HG02798 (cell line): ENCODE measurements at regions not wholly inside any gene's neighbourhood (a gene's known extent, or its start where the extent isn't known, plus 50 kb on each side); places are given as distances from the start of the nearest gene placed in this dataset.
A peak's percentile ranks its signal among the peaks of the same experiment; 100 is the strongest.
"Not testable (repeated sequence)": the region's sequence is repeated elsewhere in the genome, so short reads cannot be mapped to it uniquely, and the experiment has no call there.

ENCODE experiments used
- ATAC-seq: cut with Tn5 transposase; IDR thresholded peaks from one replicate; pipeline ENCODE4 v1.9.1; 2021; ENCODE audit warnings: mild to moderate bottlenecking; ENCODE audit not compliant: unreplicated experiment, poor library complexity

DNA sequence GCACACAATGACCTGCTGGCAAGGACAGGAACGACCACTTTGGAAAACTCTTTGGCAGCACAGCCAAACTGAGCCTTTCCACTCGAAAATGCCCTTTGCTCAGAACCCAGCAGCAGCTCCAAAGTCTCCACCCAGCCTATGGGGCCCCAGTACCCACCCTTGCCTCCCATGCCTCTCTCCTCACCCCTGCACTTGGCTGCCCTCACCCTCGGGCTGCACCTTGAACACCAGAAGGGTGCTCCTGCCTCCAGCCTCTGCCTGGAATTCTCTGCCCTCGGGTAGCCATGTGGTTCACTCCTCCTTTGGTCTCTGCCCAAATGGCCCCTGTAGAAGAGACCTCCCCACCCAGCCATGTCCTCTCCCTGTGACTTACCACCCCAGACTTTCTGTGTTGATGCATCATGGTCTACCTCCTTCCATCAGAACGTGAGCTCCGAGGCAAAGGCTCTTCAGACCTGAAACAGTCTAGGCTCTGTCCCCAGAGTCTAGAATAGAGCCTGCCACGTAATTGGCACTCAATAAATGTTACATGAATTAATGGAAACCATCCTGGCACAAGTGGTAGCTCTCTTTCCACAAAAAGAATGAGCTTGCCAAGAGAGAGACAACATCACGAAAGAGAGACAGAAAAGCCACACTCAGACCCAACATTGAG, 68.5 kb upstream of the METTL9 start:
- ATAC-seq: not testable (repeated sequence)

DNA sequence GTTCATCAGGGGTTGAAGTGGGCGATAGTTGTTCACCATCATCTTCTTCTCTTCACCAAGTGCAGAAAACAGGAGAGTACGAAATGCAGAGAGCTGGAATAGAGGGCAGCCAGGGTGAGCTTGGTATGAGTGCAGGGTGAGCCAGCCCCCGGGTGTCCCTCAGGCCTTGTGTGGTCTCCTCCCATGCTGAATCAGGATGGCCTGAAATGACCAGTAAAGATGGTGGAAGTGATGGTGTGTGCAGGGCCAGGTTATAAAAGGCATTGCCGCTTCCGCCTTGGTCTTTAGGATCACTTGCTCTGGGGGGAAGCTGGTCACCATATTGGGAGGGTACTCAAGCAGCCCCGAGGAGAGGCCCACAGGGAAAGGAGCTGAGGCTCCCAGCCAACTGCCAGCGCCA, 66.4 kb upstream of the METTL9 start:
- not testable (repeated sequence) for ATAC-seq

DNA sequence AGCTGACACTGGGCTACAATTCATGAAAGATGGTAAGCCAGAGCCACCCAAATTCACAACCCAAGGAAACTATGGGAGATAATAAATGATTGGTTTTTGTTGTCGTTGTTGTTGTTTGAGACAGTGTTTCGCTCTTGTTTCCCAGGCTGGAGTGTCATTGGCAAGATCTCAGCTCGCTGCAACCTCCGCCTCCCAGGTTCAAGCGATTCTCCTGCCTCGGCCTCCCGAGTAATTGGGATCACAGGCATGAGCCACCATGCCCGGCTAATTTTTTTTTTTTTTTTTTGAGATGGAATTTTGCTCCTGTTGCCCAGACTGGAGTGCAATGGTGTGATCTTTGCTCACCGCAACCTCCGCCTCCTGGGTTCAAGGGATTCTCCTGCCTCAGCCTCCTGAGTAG, 65.9 kb upstream of the METTL9 start:
- not testable (repeated sequence) for ATAC-seq

DNA sequence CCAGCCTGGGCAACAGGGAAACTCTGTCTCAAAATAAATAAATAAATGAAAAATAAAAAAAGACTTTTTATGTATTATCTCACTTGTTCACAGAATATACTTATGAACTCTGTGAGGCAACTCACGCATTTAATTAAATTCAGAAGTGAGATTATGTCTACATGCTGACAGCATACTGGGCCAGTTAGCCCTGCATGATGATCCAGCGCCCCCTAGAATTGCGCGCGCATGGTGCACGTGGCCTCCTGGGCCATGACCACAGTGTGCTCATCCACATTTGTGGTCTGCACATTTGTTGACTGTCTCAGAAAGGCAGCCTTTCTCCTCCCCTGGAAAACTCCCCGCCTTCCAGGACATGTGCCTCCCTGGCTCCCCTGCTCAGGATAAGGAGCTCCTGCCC, 64.8 kb upstream of the METTL9 start:
- not testable (repeated sequence) for ATAC-seq

DNA sequence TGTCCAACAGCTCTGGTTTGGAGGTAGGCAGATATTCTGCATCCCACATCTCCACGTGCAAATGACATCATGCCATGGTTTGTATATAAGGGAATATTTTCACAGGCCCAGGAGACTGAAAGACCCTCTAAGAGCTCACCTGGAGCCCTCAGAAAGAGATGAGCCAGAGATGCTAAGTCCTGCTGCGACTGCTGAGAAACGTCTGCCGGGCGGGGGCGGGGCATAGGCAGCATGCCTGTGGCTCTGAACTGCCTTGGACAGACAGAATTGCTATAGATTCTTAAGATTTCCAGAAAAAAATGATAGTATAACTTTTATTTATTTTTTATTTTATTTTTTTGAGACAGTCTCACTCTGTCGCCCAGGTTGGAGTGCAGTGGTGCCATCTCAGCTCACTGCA, 64.2 kb upstream of the METTL9 start:
- ATAC-seq: not testable (repeated sequence)

DNA sequence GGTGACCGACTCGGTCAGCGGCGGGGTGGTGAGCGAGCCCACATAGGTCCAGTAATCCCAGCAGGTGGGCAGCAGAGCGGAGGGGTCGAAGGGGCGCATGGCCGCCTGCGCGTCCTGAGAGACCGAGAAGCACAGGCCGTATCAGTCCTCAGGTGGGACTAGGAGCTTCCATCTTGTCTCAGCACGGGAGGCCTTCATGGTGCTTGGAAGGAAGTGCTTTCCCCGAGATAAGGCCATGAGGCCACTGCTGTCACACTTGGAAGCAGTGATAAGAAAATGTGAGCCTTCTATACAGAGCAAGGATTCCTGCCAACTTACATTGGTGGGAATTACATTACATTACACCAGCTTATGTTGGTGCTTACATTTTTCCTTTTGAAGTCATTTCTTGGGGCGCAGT, 62.6 kb upstream of the METTL9 start:
- not testable (repeated sequence) for ATAC-seq

DNA sequence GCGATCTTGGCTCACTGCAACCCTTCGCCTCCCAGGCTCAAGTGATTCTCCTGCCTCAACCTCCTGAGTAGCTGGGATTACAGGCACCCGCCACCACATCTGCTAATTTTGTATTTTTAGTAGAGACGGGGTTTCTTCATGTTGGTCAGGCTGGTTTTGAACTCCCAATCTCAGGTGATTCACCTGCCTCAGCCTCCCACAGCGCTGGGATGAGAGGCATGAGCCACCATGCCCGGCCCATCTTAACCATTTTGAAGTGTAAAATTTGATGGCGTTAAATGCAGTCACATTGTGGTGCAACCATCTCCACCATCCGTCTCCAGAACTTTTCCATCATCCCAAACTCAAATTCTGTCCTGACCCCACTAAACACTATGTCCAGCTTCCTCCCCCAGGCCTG, 61.8 kb upstream of the METTL9 start:
- not testable (repeated sequence) for ATAC-seq

DNA sequence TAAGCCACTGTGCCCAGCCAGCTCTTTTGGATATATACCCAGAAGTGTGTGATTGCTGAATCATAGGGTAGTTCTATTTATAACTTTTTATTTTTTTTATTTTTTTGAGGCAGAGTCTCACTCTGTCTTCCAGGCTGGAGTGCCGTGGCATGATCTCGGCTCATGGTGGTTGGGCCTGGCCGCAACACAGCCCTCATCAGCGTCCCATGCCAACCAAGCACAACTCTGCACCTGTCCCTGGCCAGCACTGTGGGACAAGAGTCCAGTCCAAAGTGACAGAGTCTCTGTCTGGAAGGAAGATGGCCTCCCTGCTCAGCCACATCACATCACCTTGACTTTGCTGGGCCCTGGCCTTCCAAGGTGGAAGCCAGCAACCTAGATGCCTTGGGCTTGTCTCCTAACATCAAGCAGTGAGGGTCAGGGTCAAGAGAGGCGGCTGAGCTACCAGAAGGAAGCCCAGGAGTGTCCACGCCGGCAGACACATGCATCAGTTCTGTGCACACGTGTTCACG, 60.2 kb upstream of the METTL9 start:
- ATAC-seq: not testable (repeated sequence)

DNA sequence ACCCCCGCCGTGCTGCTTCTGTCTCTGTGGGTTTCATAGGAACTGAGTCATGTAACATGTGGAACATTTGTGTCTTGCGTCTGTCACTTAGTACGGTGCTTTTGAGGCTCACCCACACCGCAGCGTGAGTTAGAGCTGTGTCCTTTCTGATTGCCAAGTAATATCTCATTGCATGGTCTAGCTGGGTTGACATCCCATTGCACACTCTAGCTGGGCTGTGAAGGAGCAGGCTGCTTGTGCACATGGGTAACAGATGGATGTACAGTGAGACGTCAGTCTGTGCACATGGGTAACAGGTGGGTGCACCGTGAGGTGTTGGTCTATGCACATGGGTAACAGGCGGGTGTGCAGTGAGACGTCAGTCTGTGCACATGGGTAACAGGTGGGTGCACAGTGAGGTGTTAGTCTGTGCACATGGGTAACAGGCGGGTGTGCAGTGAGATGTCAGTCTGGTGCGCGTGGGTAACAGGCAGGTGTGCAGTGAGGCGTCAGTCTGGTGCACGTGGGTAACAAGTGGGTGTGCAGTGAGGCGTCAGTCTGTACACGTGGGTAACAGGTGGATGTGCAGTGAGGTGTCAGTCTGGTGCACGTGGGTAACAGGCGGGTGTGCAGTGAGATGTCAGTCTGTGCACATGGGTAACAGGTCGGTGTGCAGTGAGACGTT, 58.5 kb upstream of the METTL9 start:
- peak; percentile 59 for ATAC-seq

DNA sequence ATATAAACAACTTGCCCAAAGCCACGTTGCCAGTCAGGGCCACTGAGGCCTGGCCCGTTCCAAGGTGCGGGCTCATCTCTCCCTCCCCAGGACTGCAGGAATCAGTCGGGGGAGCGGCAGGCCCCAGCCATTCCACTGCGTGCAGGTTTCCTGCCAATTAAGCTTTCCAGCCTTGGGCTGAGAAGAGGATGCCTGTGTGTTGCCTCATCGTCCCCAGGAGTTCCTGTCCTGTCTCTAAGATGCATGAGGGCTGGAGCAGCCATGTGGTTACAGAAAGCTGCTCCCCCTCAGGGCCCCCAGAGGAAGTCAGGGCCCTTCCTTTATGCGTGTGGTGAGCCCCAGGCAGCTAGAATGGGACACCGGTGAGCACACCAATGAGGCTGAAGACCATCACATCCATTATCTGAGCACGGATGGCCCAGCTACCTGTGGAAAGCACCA, 57.7 kb upstream of the METTL9 start:
- peak; percentile 29 for ATAC-seq

DNA sequence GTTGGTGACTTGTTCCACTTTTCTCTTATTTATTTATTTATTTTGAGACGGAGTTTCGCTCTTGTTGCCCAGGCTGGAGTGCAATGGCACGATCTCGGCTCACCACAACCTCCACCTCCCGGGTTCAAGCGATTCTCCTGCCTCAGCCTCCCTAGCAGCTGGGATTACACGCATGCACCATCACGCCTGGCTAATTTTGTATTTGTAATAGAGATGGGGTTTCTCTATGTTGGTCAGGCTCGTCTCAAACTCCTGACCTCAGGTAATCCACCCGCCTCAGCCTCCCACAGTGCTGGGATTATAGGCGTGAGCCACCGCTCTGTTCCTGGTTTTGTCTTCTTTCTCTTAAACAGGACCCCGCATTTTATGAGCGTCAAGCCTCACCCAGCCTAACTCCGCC, 57.3 kb upstream of the METTL9 start:
- ATAC-seq: not testable (repeated sequence)

DNA sequence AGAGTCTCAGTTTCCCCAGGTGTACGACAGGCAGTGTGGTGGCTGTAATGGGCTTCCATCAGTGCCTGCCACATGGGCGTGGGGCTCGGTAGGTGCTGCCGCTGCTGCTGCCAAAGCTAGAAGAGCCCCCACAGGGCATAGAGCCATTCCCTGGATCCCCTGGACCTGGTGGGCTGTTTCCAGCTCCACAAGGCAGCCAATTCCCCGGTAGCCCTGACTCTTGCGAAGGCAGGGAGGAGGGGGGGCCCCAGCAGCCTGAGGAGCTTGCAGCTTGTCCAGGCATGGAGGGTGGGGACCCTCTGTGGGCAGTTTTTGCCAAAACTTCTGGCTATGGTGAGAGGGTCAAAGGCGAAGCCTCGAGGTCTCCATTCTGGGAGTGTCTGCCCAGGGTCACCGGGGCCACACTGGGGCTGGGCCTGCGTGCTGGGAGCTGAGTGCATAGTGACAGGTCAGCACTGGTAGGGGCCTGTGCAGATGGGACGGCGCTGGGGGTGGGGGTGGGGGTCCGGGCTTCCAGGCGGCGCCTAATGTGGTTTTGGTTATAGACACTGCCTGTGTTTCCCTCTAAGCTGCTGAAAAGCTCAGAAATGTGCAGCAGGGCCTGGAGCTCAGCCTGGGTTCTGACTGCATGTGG, 56.8 kb upstream of the METTL9 start:
- not testable (repeated sequence) for ATAC-seq

DNA sequence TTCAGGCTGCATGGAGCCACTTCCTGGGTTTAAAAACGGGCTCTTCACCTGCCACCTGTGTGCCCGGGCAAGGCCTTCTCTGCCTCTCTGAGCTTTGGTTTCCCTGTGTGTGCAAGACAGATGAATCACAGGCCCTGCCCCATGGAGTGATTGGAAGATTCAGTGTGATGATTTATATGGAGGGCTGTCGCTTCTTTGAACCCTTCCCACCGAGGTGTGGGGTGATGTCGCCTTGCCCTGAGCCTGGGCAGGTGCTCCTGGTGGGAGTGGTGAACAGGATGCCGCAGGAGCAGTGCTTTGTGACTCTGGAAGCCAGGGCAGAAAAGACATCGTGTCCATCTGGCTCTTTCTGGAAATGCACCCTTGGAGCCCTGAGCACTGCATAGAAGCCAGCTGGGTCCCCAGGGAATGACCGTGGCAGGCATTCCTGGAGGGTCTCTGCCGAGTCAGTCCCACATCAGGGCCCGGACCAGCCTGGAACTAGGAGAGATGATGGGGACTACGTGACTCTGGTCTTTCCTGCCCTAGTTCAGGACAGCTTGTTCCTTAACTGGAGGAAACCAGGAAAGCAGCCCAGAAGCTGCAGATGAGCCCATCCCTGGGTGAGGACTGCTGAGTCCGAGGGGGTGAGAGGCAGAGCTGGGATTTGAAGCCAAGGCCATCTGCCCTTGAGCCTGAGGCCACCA, 56.1 kb upstream of the METTL9 start:
- not testable (repeated sequence) for ATAC-seq

DNA sequence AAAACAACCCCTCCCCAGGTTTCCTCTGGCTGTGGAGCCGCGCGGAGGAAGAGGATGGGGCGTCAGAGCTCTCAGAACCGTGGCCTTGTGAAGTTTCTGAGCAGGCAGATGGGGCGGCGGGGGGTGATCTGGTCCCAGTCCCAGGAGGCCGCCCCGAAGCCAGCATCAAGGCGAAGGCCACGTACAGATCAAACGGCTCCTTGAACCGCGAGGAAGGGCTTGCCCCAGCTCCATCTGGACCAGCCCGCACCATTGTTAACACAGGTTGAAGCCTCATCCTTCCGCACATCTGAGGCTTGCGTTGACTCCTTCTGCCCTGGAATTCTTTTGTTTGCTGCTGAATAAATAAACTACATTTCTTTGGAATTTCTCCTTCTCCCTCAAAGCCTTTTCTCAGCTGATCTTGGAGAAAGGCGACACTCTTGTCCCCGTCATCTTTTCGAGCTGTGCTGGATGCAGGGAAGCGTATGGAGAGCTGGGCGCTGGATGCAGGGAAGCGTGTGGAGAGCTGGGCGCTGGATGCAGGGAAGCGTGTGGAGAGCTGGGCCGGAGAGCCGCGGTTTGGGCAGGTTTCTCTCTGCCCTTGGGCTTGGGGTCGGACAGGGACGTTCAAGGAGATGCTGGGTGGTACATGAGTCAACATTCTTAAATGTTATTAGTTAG, 53.6 kb upstream of the METTL9 start:
- ATAC-seq: not testable (repeated sequence)

DNA sequence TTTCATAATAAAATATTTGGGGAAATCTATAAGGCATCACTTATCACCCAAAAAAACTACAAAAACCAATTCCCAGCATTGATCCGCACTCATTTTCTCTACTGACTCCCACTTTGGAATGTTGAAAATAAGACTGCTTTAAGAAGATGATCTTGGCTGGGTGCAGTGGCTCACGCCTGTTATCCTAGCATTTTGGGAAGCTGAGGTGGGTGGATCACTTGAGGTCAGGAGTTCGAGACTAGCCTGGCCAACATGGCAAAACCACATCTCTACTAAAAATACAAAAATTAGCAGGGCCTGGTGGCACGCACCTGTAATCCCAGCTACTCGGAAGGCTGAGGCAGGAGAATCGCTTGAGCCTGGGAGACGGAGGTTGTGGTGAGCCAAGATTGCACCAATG, 50.0 kb upstream of the METTL9 start:
- ATAC-seq: not testable (repeated sequence)
